ENCODE measurements at regions not wholly inside any gene's neighbourhood (a gene's known extent, or its start where the extent isn't known, plus 50 kb on each side); places are given as distances from the start of the nearest gene placed in this dataset.

GRCh38 chr7:155965010-155965409, 152.7 kb upstream of the SHH start:
- TF ChIP-seq CTCF (IDR thresholded peaks at IDR 0.05; ENCODE audit: extremely low read depth, missing control alignments): no peak
- DNase-seq (ENCODE audit: low spot score): no peak

GRCh38 chr7:155964543-155964942, 152.3 kb upstream of the SHH start:
- DNase-seq (ENCODE audit: low spot score): no peak

GRCh38 chr7:155963771-155964195, 151.5 kb upstream of the SHH start:
- DNase-seq (ENCODE audit: low spot score): no peak
- no peak for TF ChIP-seq CTCF (IDR thresholded peaks at IDR 0.05; ENCODE audit: extremely low read depth, missing control alignments)

More at GRCh38 chr7:155964543-155964942, 152.3 kb upstream of the SHH start:
- TF ChIP-seq CTCF (IDR thresholded peaks at IDR 0.05; ENCODE audit: extremely low read depth, missing control alignments): no peak

- no peak for TF ChIP-seq CTCF (IDR thresholded peaks at IDR 0.05; ENCODE audit: extremely low read depth, missing control alignments)
- DNase-seq (ENCODE audit: low spot score): no peak
These were observed 151.1 kb upstream of the SHH start for GRCh38 chr7:155963356-155963755.

- no peak for DNase-seq (ENCODE audit: low spot score)
- TF ChIP-seq CTCF (IDR thresholded peaks at IDR 0.05; ENCODE audit: extremely low read depth, missing control alignments): no peak
These were observed 150.7 kb upstream of the SHH start for GRCh38 chr7:155962968-155963300.

GRCh38 chr7:155962191-155962967, 150.1 kb upstream of the SHH start:
- no peak for TF ChIP-seq CTCF (IDR thresholded peaks at IDR 0.05; ENCODE audit: extremely low read depth, missing control alignments)
- DNase-seq (ENCODE audit: low spot score): no peak

- TF ChIP-seq CTCF (IDR thresholded peaks at IDR 0.05; ENCODE audit: extremely low read depth, missing control alignments): no peak
- DNase-seq (ENCODE audit: low spot score): no peak
These were observed 149.3 kb upstream of the SHH start for GRCh38 chr7:155961241-155962190.
